A549 (cell line): ENCODE measurements at regions not wholly inside any gene's neighbourhood (a gene's known extent, or its start where the extent isn't known, plus 50 kb on each side); places are given as distances from the start of the nearest gene placed in this dataset.

ENCODE experiments used
- ATAC-seq, 2 experiments: fragments of 200-7000 bp in 1 of 2; fragments of >200 bp in 1 of 2; cut with Nextera tagmentation in 1 of 2; cut with Tn5 transposase in 1 of 2; 3 replicates each; pipeline versions ENCODE4 v1.8.0 to v1.9.1; 2018 to 2020; ENCODE audit warnings: mild to moderate bottlenecking in 1 of 2, moderate library complexity in 1 of 2
- CTCF ChIA-PET: fragments of 300-600 bp; sonication (Branson Sonifier 250); formaldehyde crosslinking; extraction: SDS; loops from one replicate; lab custom pipeline; 2021; ENCODE audit warnings: antibody characterized with exemption, inconsistent platforms; lab: Yijun Ruan, JAX
- POLR2A ChIA-PET: fragments of 350-600 bp; formaldehyde crosslinking; extraction: SDS; loops from one replicate; lab custom pipeline; 2021; ENCODE audit warnings: antibody characterized with exemption, inconsistent platforms; lab: Yijun Ruan, JAX
- DNase-seq, 2 experiments: peaks; one replicate each; pipeline versions ENCODE4 v3.0.0 to v3.0.0-alpha.2; 2011 to 2016; ENCODE audit warnings: low read depth in 1 of 2, low spot score in 1 of 2
- FAIRE-seq: peaks from 2 replicates; lab custom pipeline; 2011; peaks lifted over from hg19 to GRCh38; lab: Jason Lieb, UNC
- H3K27ac ChIP-seq, 2 experiments: fragments of >200 bp; sonication (Bioruptor Twin); formaldehyde crosslinking; 3 replicates each; pipeline ENCODE4 v1.5.1; 2016 to 2017
- H3K4me1 ChIP-seq: fragments of >200 bp; sonication (Bioruptor Twin); formaldehyde crosslinking; 3 replicates; pipeline ENCODE4 v1.6.1; 2016
- H3K4me2 ChIP-seq: fragments of >200 bp; sonication (Bioruptor Twin); formaldehyde crosslinking; 3 replicates; pipeline ENCODE4 v1.6.1; 2016
- H3K4me3 ChIP-seq: fragments of >200 bp; sonication (Bioruptor Twin); formaldehyde crosslinking; 3 replicates; pipeline ENCODE4 v1.5.1; 2016
- H3K9me3 ChIP-seq: fragments of >200 bp; sonication (Bioruptor Twin); formaldehyde crosslinking; 3 replicates; pipeline ENCODE4 v1.6.1; 2016
- CEBPB ChIP-seq, 2 experiments: fragments of >200 bp in 1 of 2; sonication (Bioruptor Twin) in 1 of 2; formaldehyde crosslinking in 1 of 2; IDR thresholded peaks; 2 replicates each; pipeline ENCODE4 v1.6.1; 2012 to 2016
- EHMT2 ChIP-seq: fragments of 200-600 bp; sonication (generic); IDR thresholded peaks from 2 replicates; pipeline ENCODE4 v1.6.1; 2016; ENCODE audit warnings: antibody characterized with exemption, low read depth, mild to moderate bottlenecking, moderate library complexity
- EP300 ChIP-seq, 2 experiments: fragments of >200 bp; sonication (Bioruptor Twin); formaldehyde crosslinking; IDR thresholded peaks; 2 replicates in 1 of 2; 3 replicates in 1 of 2; pipeline ENCODE4 v1.6.1; 2016 to 2017
- FOSL2 ChIP-seq, 2 experiments: fragments of 450-650 bp in 1 of 2; fragments of >200 bp in 1 of 2; sonication (Bioruptor Twin) in 1 of 2; formaldehyde crosslinking; IDR thresholded peaks; 2 replicates each; pipeline versions ENCODE4 v1.5.0 to v1.6.1; 2016 to 2020; ENCODE audit warnings: mild to moderate bottlenecking in 1 of 2, moderate library complexity in 1 of 2
- GATA3 ChIP-seq: IDR thresholded peaks from 2 replicates; pipeline ENCODE4 v1.6.1; 2012; ENCODE audit warnings: borderline replicate concordance
- HDAC2 ChIP-seq: fragments of 200-600 bp; sonication (generic); IDR thresholded peaks from 2 replicates; pipeline ENCODE4 v1.6.1; 2016
- JUN ChIP-seq, 2 experiments: fragments of >200 bp; sonication (Bioruptor Twin); formaldehyde crosslinking; IDR thresholded peaks; 2 replicates in 1 of 2; 3 replicates in 1 of 2; pipeline ENCODE4 v1.6.1; 2016 to 2017
- JUNB ChIP-seq: fragments of >200 bp; sonication (Bioruptor Twin); formaldehyde crosslinking; IDR thresholded peaks from 2 replicates; pipeline ENCODE4 v1.6.1; 2016
- KDM1A ChIP-seq: fragments of 200-600 bp; sonication (generic); IDR thresholded peaks from 2 replicates; pipeline ENCODE4 v1.6.1; 2016; ENCODE audit warnings: low read depth, mild to moderate bottlenecking
- NR3C1 ChIP-seq: fragments of >200 bp; sonication (Bioruptor Twin); formaldehyde crosslinking; IDR thresholded peaks from 3 replicates; pipeline ENCODE4 v1.6.1; 2017
- RFX5 ChIP-seq: fragments of 450-650 bp; IDR thresholded peaks from 2 replicates; pipeline ENCODE4 v1.7.1; 2014; ENCODE audit warnings: antibody characterized with exemption, mild to moderate bottlenecking, moderate library complexity
- RNF2 ChIP-seq: fragments of 200-600 bp; sonication (generic); IDR thresholded peaks from 2 replicates; pipeline ENCODE4 v1.6.1; 2016; ENCODE audit warnings: low read depth, mild to moderate bottlenecking, antibody characterized with exemption, moderate library complexity, borderline replicate concordance
- ZNF302 ChIP-seq: fragments of 250-450 bp; sonication (Bioruptor Pico); IDR thresholded peaks from 2 replicates; pipeline ENCODE4 v1.9.0; 2021; ENCODE audit warnings: inconsistent platforms, mild to moderate bottlenecking, moderate library complexity
- WGBS: methylation state at CpG from one replicate; pipeline ENCODE4 v1.1.6; 2017; ENCODE audit errors: missing lambda C conversion rate; 5-methylcytosine and 5-hydroxymethylcytosine counted together
- TF ChIP-seq, protein P1 (sequence below): fragments of 200-600 bp; sonication (generic); IDR thresholded peaks from 2 replicates; pipeline ENCODE4 v1.6.1; 2016; ENCODE audit warnings: antibody characterized with exemption, mild to moderate bottlenecking, moderate library complexity
- TF ChIP-seq, protein P2 (sequence below): IDR thresholded peaks from 2 replicates; pipeline ENCODE4 v1.6.1; 2012
- TF ChIP-seq, protein P3 (sequence below): fragments of 450-650 bp; IDR thresholded peaks from 2 replicates; pipeline ENCODE4 v1.6.1; 2014; ENCODE audit warnings: antibody characterized with exemption

DNA sequence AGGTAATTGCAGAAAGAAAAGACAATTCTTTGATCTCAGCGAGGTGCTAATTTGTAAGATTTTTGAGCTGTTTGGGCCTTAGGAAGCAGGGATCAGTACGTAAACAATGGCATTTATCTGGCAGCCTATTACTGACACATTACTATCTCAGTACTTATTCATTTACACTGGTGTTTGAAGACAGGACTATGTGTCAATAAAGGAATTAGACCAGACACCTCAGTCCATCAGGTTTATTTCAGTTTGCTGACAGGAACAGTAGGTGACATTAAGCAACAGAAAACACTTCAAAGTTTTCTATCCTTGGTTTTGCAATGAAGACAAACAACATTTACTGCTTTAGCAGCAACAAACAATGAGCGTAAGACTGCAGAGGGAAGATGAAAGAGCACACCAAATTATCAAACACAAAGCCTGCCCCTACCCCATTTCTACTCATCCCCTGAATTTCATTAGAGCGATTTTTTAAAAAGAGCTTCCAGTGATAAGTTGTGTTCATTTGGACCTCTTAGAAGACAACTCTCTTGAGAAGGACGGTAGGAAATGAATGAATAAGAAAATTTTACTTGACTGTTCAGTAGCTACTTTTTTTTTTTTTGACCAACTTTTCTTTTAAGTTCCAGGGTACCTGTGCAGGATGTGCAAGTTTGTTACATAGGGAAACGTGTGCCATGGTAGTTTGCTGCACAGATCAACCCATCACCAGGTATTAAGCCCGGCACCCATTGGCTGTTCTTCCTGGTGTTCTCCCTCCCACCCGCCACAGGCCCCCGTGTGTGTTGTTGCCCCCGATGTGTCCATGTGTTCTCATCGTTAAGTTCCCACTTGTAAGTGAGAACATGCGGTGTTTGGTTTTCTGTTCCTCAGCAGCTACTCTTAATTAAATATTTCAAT, 138.8 kb downstream of the DKK1 start (continued):
- TF ChIP-seq NR3C1 = no peak

DNA sequence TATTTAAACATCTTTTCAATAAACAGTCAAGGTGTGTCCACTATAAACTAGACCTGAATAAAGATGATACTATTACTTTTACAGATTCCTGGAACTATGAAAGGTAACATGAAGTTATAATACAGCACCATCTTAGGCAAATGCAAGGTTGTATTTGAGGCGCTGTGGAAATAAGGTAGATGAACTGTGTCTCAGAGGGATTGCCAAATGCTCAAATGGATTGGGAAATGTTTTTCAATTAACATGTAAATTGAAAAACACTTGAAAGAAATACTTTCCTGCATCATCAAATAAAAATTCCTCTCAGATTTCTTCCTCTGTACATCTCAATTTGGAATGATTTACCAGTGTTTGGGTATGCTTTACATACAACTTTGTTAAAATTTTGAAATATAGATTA, 139.4 kb downstream of the DKK1 start:
- no peak for DNase-seq
- WGBS = 34% methylated on average over 1 of the region's 1 CpG
- peak; percentile 11 to 46; a peak in 2 of 4 replicates for TF ChIP-seq CEBPB (IDR thresholded peaks at IDR 0.05)
- TF ChIP-seq, protein P1, sequence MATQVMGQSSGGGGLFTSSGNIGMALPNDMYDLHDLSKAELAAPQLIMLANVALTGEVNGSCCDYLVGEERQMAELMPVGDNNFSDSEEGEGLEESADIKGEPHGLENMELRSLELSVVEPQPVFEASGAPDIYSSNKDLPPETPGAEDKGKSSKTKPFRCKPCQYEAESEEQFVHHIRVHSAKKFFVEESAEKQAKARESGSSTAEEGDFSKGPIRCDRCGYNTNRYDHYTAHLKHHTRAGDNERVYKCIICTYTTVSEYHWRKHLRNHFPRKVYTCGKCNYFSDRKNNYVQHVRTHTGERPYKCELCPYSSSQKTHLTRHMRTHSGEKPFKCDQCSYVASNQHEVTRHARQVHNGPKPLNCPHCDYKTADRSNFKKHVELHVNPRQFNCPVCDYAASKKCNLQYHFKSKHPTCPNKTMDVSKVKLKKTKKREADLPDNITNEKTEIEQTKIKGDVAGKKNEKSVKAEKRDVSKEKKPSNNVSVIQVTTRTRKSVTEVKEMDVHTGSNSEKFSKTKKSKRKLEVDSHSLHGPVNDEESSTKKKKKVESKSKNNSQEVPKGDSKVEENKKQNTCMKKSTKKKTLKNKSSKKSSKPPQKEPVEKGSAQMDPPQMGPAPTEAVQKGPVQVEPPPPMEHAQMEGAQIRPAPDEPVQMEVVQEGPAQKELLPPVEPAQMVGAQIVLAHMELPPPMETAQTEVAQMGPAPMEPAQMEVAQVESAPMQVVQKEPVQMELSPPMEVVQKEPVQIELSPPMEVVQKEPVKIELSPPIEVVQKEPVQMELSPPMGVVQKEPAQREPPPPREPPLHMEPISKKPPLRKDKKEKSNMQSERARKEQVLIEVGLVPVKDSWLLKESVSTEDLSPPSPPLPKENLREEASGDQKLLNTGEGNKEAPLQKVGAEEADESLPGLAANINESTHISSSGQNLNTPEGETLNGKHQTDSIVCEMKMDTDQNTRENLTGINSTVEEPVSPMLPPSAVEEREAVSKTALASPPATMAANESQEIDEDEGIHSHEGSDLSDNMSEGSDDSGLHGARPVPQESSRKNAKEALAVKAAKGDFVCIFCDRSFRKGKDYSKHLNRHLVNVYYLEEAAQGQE = no peak
- no peak for ATAC-seq
- POLR2A ChIA-PET = interaction anchor here (1.6 to 1.7 kb wide), 2 partner anchors 10 to 139 kb away, joined by 6 read pairs; partner anchors contain the start of gene DKK1
- Histone ChIP-seq H3K4me2 (peak overlapping the region; percentile 70), H3K4me1 (peaks cover 67% of the 10 kb centered on the region), H3K27ac (peak overlapping the region; percentile 84 to 87), H3K9me3 (0 out of 3 replicates have a peak, but pooled peaks cover 6% of the 10 kb centered on the region), H3K4me3 (peak overlapping the region; percentile 29)
- CTCF ChIA-PET = interaction anchor here (0.8 to 2.1 kb wide), 7 partner anchors 10 to 145 kb away, joined by 3 to 10 read pairs (median 4); no protein-coding TSS in a partner anchor
- no peak for FAIRE-seq

DNA sequence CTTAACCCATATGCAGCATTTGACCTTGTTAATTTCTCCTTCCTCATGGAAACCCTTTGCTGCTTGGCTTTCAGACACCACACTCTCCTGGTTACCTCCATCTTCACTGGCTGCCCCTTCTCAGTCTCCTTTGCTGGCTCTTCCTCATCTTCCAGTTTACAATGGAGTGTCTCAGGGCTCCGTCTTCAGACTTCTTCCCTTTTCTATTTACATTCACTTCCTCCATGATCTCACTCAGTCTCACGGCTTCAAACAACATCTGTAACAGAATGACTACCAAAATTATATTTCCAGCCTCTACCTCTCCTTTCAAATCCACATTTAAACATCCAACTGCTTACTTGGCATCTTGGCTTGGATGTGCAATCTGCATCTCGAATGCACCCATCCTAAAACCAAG, 140.4 kb downstream of the DKK1 start:
- TF ChIP-seq KDM1A (no peak), NR3C1 (no peak), ZNF302 (CRISPR knock-in tag) (no peak), RNF2 (no peak), EHMT2 (no peak)
- WGBS = 20% methylated on average over 3 of the region's 3 CpGs
- ChIA-PET POLR2A (no interaction called here), CTCF (interaction anchor here (1.5 kb wide), 1 partner anchor 9 kb away, joined by 4 read pairs; no protein-coding TSS in a partner anchor)
- peak overlapping the region; percentile 70 for H3K4me2 ChIP-seq
- no peak for DNase-seq
- H3K9me3 ChIP-seq = 0 out of 3 replicates have a peak, but pooled peaks cover 6% of the 10 kb centered on the region
- peak overlapping the region; percentile 84 to 87 for H3K27ac ChIP-seq
- peak overlapping the region; percentile 29 for H3K4me3 ChIP-seq
- ATAC-seq = peak in 1 of 2 experiments; percentile 11; a peak in 3 of 6 replicates
- H3K4me1 ChIP-seq = peaks cover 67% of the 10 kb centered on the region
- FAIRE-seq = no peak

DNA sequence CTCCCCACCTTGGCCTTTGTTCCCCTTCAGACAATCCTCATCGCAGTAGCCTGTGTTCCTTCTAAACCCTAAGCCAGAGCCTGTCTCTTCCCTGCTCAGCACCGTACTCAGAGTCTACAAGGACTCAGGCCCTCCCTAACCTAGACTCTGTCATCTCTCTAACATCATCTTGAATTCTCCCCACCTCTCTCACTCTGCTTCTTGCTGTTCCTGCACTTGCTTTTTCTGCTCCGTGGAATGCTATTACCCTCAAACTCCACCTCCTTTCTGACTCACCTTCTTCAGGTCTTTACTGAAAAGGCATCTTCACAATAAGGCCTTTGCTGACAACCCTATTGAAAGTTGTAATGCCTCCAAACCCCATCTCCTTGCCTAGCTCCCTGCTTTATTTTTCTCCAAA, 141.0 kb downstream of the DKK1 start:
- peak overlapping the region; percentile 84 to 87 for H3K27ac ChIP-seq
- no peak for TF ChIP-seq HDAC2
- TF ChIP-seq FOSL2 (IDR thresholded peaks at IDR 0.05) = no peak
- peak; percentile 33; the same call in 1 of the 2 replicates for TF ChIP-seq FOSL2 (CRISPR knock-in tag; IDR thresholded peaks at IDR 0.05)
- TF ChIP-seq, all 56 proteins: peak for 1
- H3K9me3 ChIP-seq = 0 out of 3 replicates have a peak, but pooled peaks cover 6% of the 10 kb centered on the region
- 17% methylated on average over 3 of the region's 3 CpGs for WGBS
- CTCF ChIA-PET = interaction anchor here (1.0 kb wide), 1 partner anchor 33 kb away, joined by 4 read pairs; no protein-coding TSS in a partner anchor
- POLR2A ChIA-PET = interaction anchor here (1.1 kb wide), 1 partner anchor 141 kb away, joined by 4 read pairs; the partner anchor contains the start of gene DKK1
- peak overlapping the region; percentile 70 for H3K4me2 ChIP-seq
- peak; percentile 35 to 69; a peak in 4 of 6 replicates for ATAC-seq
- no peak for FAIRE-seq
- H3K4me1 ChIP-seq = peaks cover 66% of the 10 kb centered on the region
- H3K4me3 ChIP-seq = peak overlapping the region; percentile 29
- DNase-seq = peak in 1 of 2 experiments; percentile 59

DNA sequence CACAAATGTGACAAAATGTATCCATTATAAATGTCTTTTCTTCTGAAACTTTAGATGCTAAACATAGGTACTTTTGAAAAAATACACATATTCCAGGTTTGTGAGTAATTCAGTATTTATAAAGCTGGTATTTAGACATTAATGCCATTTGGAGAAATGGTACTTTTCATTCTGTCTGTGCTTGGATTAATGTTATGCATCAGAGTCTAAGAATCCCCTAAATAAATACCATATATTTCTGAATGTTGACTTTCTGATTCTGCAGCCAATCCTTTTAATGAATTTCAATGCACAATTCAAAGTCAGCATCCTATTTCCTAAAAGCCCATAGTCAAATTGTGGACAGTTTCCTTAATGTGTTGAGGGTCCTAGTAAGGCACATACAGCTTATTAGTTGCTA, 145.0 kb downstream of the DKK1 start:
- peak overlapping the region; percentile 35 for H3K4me2 ChIP-seq
- peak in 1 of 2 experiments; percentile 48; a peak in 2 of 6 replicates for ATAC-seq
- peak; percentile 67 for FAIRE-seq

More for the DNA sequence above, 145.0 kb downstream of the DKK1 start:
- H3K4me1 ChIP-seq = peaks cover 42% of the 10 kb centered on the region
- CTCF ChIA-PET = interaction anchor here (1.2 to 1.8 kb wide), 3 partner anchors 18 to 30 kb away, joined by 3 to 7 read pairs (median 4); no protein-coding TSS in a partner anchor
- H3K4me3 ChIP-seq = no peak overlapping the region
- POLR2A ChIA-PET = interaction anchor here (1.4 kb wide), 1 partner anchor 145 kb away, joined by 4 read pairs; the partner anchor contains the start of gene DKK1
- peak overlapping the region; percentile 44 to 78 for H3K27ac ChIP-seq
- H3K9me3 ChIP-seq = 0 out of 3 replicates have a peak, but pooled peaks cover 6% of the 10 kb centered on the region
- TF ChIP-seq, protein P2, sequence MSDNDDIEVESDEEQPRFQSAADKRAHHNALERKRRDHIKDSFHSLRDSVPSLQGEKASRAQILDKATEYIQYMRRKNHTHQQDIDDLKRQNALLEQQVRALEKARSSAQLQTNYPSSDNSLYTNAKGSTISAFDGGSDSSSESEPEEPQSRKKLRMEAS = 0 out of 2 replicates have a peak, but pooled peaks have one; percentile 17
- TF ChIP-seq FOSL2 (IDR thresholded peaks at IDR 0.05) (no peak), FOSL2 (CRISPR knock-in tag; IDR thresholded peaks at IDR 0.05) (peak; percentile 63), GATA3 (peak; percentile 74), JUN (IDR thresholded peaks at IDR 0.05) (0 out of 5 replicates have a peak, but pooled peaks of 1 of the 2 experiments have one; percentile 32), CEBPB (IDR thresholded peaks at IDR 0.05) (0 out of 4 replicates have a peak, but pooled peaks of 1 of the 2 experiments have one; percentile 10), ZNF302 (CRISPR knock-in tag) (no peak), EP300 (IDR thresholded peaks at IDR 0.05) (0 out of 5 replicates have a peak, but pooled peaks of 1 of the 2 experiments have one; percentile 22), RFX5 (no peak), JUNB (peak; percentile 72)
- TF ChIP-seq, protein P3, sequence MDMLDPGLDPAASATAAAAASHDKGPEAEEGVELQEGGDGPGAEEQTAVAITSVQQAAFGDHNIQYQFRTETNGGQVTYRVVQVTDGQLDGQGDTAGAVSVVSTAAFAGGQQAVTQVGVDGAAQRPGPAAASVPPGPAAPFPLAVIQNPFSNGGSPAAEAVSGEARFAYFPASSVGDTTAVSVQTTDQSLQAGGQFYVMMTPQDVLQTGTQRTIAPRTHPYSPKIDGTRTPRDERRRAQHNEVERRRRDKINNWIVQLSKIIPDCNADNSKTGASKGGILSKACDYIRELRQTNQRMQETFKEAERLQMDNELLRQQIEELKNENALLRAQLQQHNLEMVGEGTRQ = no peak
- DNase-seq = no peak
